ENCODE measurements at regions not wholly inside any gene's neighbourhood (a gene's known extent, or its start where the extent isn't known, plus 50 kb on each side); places are given as distances from the start of the nearest gene placed in this dataset.

GRCh38 chr3:150149651-150150051 is 179.0 kb upstream of the PFN2 start (continued):
- TF ChIP-seq CHD7 (IDR thresholded peaks at IDR 0.05; ENCODE audit: insufficient replicate concordance, low read length) (no peak), RAD21 (IDR thresholded peaks at IDR 0.05 in 1 of 2, conservative IDR thresholded peaks at IDR 0.05 in 1 of 2; ENCODE audit: low read depth in 2 of 2, low read length in 2 of 2) (no peak), E2F6 (IDR thresholded peaks at IDR 0.05) (no peak), EP300 (IDR thresholded peaks at IDR 0.05; ENCODE audit: borderline replicate concordance in 1 of 2, low read depth in 2 of 2, low read length in 2 of 2) (no peak), SP1 (IDR thresholded peaks at IDR 0.05; ENCODE audit: low read depth, low read length) (no peak), CHD1 (IDR thresholded peaks at IDR 0.05; ENCODE audit: low read depth, low read length) (no peak), POU5F1 (IDR thresholded peaks at IDR 0.05; ENCODE audit: low read depth, low read length) (no peak), CREB1 (IDR thresholded peaks at IDR 0.05) (no peak), NANOG (IDR thresholded peaks at IDR 0.05; ENCODE audit: insufficient read depth, low read depth, low read length, poor library complexity, severe bottlenecking) (no peak), CTBP2 (IDR thresholded peaks at IDR 0.05; ENCODE audit: borderline replicate concordance, insufficient read depth, insufficient read length, low read length) (no peak), SP4 (IDR thresholded peaks at IDR 0.05; ENCODE audit: low read length) (no peak), SRF (IDR thresholded peaks at IDR 0.05; ENCODE audit: low read depth, low read length) (no peak)
